ENCODE measurements at regions not wholly inside any gene's neighbourhood (a gene's known extent, or its start where the extent isn't known, plus 50 kb on each side); places are given as distances from the start of the nearest gene placed in this dataset.

- intact Hi-C loops (cut with micrococcal nuclease; ENCODE audit: unreplicated experiment), result no loop called here
- peak; percentile 18 for DNase-seq
- BruUV-seq (replicated peaks), result no TSS peak
- CTCF ChIA-PET, result no interaction called here
- Mint-ChIP-seq H3K27ac (ENCODE audit: unreplicated experiment) (peak overlapping the region; percentile 40), H3K4me1 (ENCODE audit: low read depth, unreplicated experiment) (peaks cover 7% of the 10 kb centered on the region), H3K27me3 (ENCODE audit: unreplicated experiment) (no peaks in the 10 kb centered on the region), H3K4me3 (ENCODE audit: low read depth, unreplicated experiment) (no peak overlapping the region), H3K9me3 (ENCODE audit: low read depth, unreplicated experiment) (peaks cover 4% of the 10 kb centered on the region), H3K36me3 (ENCODE audit: insufficient read depth, unreplicated experiment) (no peaks in the 10 kb centered on the region)
- no peak for TF ChIP-seq CTCF (IDR thresholded peaks at IDR 0.05; ENCODE audit: unreplicated experiment)
These were observed 145.3 kb upstream of the PAPPA start for GRCh38 chr9:116008278-116008677.

GRCh38 chr9:116009420-116009819 is 144.2 kb upstream of the PAPPA start:
- CTCF ChIA-PET, result no interaction called here
- Mint-ChIP-seq H3K27me3 (ENCODE audit: unreplicated experiment) (no peaks in the 10 kb centered on the region), H3K4me1 (ENCODE audit: low read depth, unreplicated experiment) (peaks cover 7% of the 10 kb centered on the region), H3K36me3 (ENCODE audit: insufficient read depth, unreplicated experiment) (no peaks in the 10 kb centered on the region), H3K27ac (ENCODE audit: unreplicated experiment) (no peak overlapping the region), H3K9me3 (ENCODE audit: low read depth, unreplicated experiment) (peaks cover 6% of the 10 kb centered on the region), H3K4me3 (ENCODE audit: low read depth, unreplicated experiment) (no peak overlapping the region)
- no peak for TF ChIP-seq CTCF (IDR thresholded peaks at IDR 0.05; ENCODE audit: unreplicated experiment)
- no TSS peak for BruUV-seq (replicated peaks)
- intact Hi-C loops (cut with micrococcal nuclease; ENCODE audit: unreplicated experiment), result no loop called here
- no peak for DNase-seq

- Mint-ChIP-seq H3K27ac (ENCODE audit: unreplicated experiment) (no peak overlapping the region), H3K4me1 (ENCODE audit: low read depth, unreplicated experiment) (no peaks in the 10 kb centered on the region), H3K36me3 (ENCODE audit: insufficient read depth, unreplicated experiment) (no peaks in the 10 kb centered on the region), H3K9me3 (ENCODE audit: low read depth, unreplicated experiment) (peaks cover 12% of the 10 kb centered on the region), H3K27me3 (ENCODE audit: unreplicated experiment) (no peaks in the 10 kb centered on the region), H3K4me3 (ENCODE audit: low read depth, unreplicated experiment) (no peak overlapping the region)
- no TSS peak for BruUV-seq (replicated peaks)
- CTCF ChIA-PET, result no interaction called here
- TF ChIP-seq CTCF (IDR thresholded peaks at IDR 0.05; ENCODE audit: unreplicated experiment), result no peak
- intact Hi-C loops (cut with micrococcal nuclease; ENCODE audit: unreplicated experiment), result no loop called here
- no peak for DNase-seq
These were observed 137.7 kb upstream of the PAPPA start for GRCh38 chr9:116015855-116016254.

- Mint-ChIP-seq H3K4me1 (ENCODE audit: low read depth, unreplicated experiment) (no peaks in the 10 kb centered on the region), H3K4me3 (ENCODE audit: low read depth, unreplicated experiment) (no peak overlapping the region), H3K27me3 (ENCODE audit: unreplicated experiment) (no peaks in the 10 kb centered on the region), H3K9me3 (ENCODE audit: low read depth, unreplicated experiment) (peaks cover 9% of the 10 kb centered on the region), H3K36me3 (ENCODE audit: insufficient read depth, unreplicated experiment) (no peaks in the 10 kb centered on the region), H3K27ac (ENCODE audit: unreplicated experiment) (no peak overlapping the region)
- CTCF ChIA-PET, result interaction anchor here (0.7 kb wide), 1 partner anchor 230 kb away, joined by 3 read pairs; no protein-coding TSS in a partner anchor
- TF ChIP-seq CTCF (IDR thresholded peaks at IDR 0.05; ENCODE audit: unreplicated experiment), result no peak
- no TSS peak for BruUV-seq (replicated peaks)
- no peak for DNase-seq
- intact Hi-C loops (cut with micrococcal nuclease; ENCODE audit: unreplicated experiment), result no loop called here
These were observed 133.4 kb upstream of the PAPPA start for GRCh38 chr9:116020146-116020545.

Measured in Calu3 (cell line).